HEK293T (cell line): ENCODE measurements at regions not wholly inside any gene's neighbourhood (a gene's known extent, or its start where the extent isn't known, plus 50 kb on each side); places are given as distances from the start of the nearest gene placed in this dataset.

Experiments used
- BHLHE40 ChIP-seq: fragments of 450-650 bp; IDR thresholded peaks from 2 replicates; pipeline ENCODE4 v1.6.1; 2016; ENCODE audit warnings: mild to moderate bottlenecking, moderate library complexity, borderline replicate concordance
- ELF4 ChIP-seq: fragments of 450-650 bp; IDR thresholded peaks from 2 replicates; pipeline ENCODE4 v1.6.1; 2017; ENCODE audit warnings: antibody characterized with exemption
- FOXA1 ChIP-seq: fragments of 450-650 bp; IDR thresholded peaks from 2 replicates; pipeline ENCODE4 v1.6.1; 2016; ENCODE audit warnings: mild to moderate bottlenecking
- FOXK2 ChIP-seq: fragments of 450-650 bp; IDR thresholded peaks from 2 replicates; pipeline ENCODE4 v1.6.1; 2016; ENCODE audit warnings: mild to moderate bottlenecking
- FOXM1 ChIP-seq: fragments of 450-650 bp; IDR thresholded peaks from 2 replicates; pipeline ENCODE4 v1.6.1; 2017; ENCODE audit warnings: mild to moderate bottlenecking, borderline replicate concordance
- HDGF ChIP-seq: fragments of 450-650 bp; IDR thresholded peaks from 2 replicates; pipeline ENCODE4 v1.6.1; 2017; ENCODE audit warnings: antibody characterized with exemption, borderline replicate concordance
- LEF1 ChIP-seq: fragments of 450-650 bp; IDR thresholded peaks from 2 replicates; pipeline ENCODE4 v1.6.1; 2017; ENCODE audit warnings: mild to moderate bottlenecking, borderline replicate concordance
- NFRKB ChIP-seq: fragments of 450-650 bp; IDR thresholded peaks from 2 replicates; pipeline ENCODE4 v1.6.1; 2016; ENCODE audit warnings: mild to moderate bottlenecking, moderate library complexity
- SP1 ChIP-seq: fragments of 450-650 bp; IDR thresholded peaks from 2 replicates; pipeline ENCODE4 v1.6.1; 2017
- SUZ12 ChIP-seq: fragments of 450-650 bp; IDR thresholded peaks from 2 replicates; pipeline ENCODE4 v1.6.1; 2016; ENCODE audit warnings: mild to moderate bottlenecking
- TARDBP ChIP-seq: fragments of 450-650 bp; IDR thresholded peaks from 2 replicates; pipeline ENCODE4 v1.6.1; 2016
- ZNF384 ChIP-seq: fragments of 450-650 bp; IDR thresholded peaks from 2 replicates; pipeline ENCODE4 v1.6.1; 2016
- TF ChIP-seq, protein P1 (sequence below): fragments of 450-650 bp; IDR thresholded peaks from 2 replicates; pipeline ENCODE4 v1.6.1; 2016

DNA sequence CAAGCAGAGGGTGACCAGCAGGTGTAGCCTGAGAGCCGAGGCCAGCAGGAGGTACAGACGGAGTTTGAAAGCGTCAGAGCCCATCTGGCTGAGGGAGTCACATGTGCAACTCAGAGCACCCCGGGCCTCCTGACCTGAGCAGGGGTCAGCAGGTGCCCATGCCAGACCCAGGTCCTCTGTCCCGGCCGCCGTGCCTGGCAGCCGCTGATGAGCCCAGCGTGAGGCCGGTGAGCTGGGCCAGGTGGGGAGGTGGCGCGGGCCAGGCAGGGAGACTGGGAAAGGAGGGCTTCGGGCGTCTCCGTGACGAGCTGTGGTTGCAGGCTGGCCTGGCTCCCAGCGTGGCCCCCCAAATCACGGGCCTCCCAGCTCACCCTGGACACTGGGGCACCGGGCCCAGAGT, 130.9 kb downstream of the CHSY1 start:
- TF ChIP-seq HDGF (no peak), FOXM1 (no peak), ELF4 (no peak), SUZ12 (no peak), SP1 (no peak), NFRKB (no peak), TARDBP (no peak), LEF1 (no peak), FOXA1 (no peak), FOXK2 (no peak), BHLHE40 (no peak), ZNF384 (no peak)
- TF ChIP-seq, protein P1, sequence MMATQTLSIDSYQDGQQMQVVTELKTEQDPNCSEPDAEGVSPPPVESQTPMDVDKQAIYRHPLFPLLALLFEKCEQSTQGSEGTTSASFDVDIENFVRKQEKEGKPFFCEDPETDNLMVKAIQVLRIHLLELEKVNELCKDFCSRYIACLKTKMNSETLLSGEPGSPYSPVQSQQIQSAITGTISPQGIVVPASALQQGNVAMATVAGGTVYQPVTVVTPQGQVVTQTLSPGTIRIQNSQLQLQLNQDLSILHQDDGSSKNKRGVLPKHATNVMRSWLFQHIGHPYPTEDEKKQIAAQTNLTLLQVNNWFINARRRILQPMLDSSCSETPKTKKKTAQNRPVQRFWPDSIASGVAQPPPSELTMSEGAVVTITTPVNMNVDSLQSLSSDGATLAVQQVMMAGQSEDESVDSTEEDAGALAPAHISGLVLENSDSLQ, result no peak
